IMR-90 (cell line): ENCODE measurements at regions not wholly inside any gene's neighbourhood (a gene's known extent, or its start where the extent isn't known, plus 50 kb on each side); places are given as distances from the start of the nearest gene placed in this dataset.

Experiments
- ATAC-seq: fragments of 200-7000 bp; cut with Tn5 transposase; 2 replicates; pipeline ENCODE4 v1.9.1; 2020; ENCODE audit warnings: low read depth, mild to moderate bottlenecking, moderate library complexity
- BruUV-seq: library from RNA; stranded (reverse); fragments of 400-500 nt; replicated peaks from 2 replicates; lab custom pipeline; 2021; lab: Mats Ljungman, UMichigan
- CTCF ChIA-PET: fragments of 300-600 bp; formaldehyde crosslinking; extraction: SDS; loops from one replicate; lab custom pipeline; 2021; ENCODE audit warnings: antibody characterized with exemption; lab: Yijun Ruan, JAX
- POLR2A ChIA-PET: fragments of 300-600 bp; sonication (Branson Sonifier 250); formaldehyde crosslinking; loops from one replicate; lab custom pipeline; 2022; ENCODE audit warnings: antibody characterized with exemption; ENCODE audit not compliant: unreplicated experiment; lab: Charles Lee
- DNase-seq: peaks from one replicate; pipeline ENCODE4 v3.0.0; 2013
- H2AFZ ChIP-seq: replicated peaks from 2 replicates; pipeline ENCODE3; 2013; ENCODE audit warnings: low read length, mild to moderate bottlenecking; ENCODE audit not compliant: poor library complexity
- H2AK5ac ChIP-seq: 2 replicates; pipeline ENCODE4 v1.6.1; 2013; ENCODE audit warnings: low read depth, low read length, inconsistent platforms
- H2AK9ac ChIP-seq: replicated peaks from 2 replicates; pipeline ENCODE3; 2013; ENCODE audit warnings: mild to moderate bottlenecking, low read depth, low read length, moderate library complexity; ENCODE audit not compliant: poor library complexity
- H2BK120ac ChIP-seq: 2 replicates; pipeline ENCODE4 v1.6.1; 2013; ENCODE audit warnings: low read depth, low read length, inconsistent platforms
- H2BK15ac ChIP-seq: 3 replicates; pipeline ENCODE4 v1.6.1; 2013; ENCODE audit warnings: low read depth, low read length, inconsistent platforms
- H2BK20ac ChIP-seq: 2 replicates; pipeline ENCODE4 v1.6.1; 2013; ENCODE audit warnings: low read depth, mild to moderate bottlenecking, inconsistent platforms, low read length, moderate library complexity
- H2BK5ac ChIP-seq: 2 replicates; pipeline ENCODE4 v1.6.1; 2013; ENCODE audit warnings: mild to moderate bottlenecking, low read depth, low read length, inconsistent platforms; ENCODE audit not compliant: poor library complexity, severe bottlenecking
- H3K14ac ChIP-seq: replicated peaks from 2 replicates; pipeline ENCODE4 v1.6.1; 2013; ENCODE audit warnings: low read depth, low read length, inconsistent platforms
- H3K18ac ChIP-seq: 2 replicates; pipeline ENCODE4 v1.6.1; 2013; ENCODE audit warnings: low read depth, low read length, control low read depth
- H3K23ac ChIP-seq: 2 replicates; pipeline ENCODE4 v1.6.1; 2013; ENCODE audit warnings: low read depth, low read length, inconsistent platforms
- H3K27ac ChIP-seq: 2 replicates; pipeline ENCODE4 v1.5.1; 2013; ENCODE audit warnings: mild to moderate bottlenecking, control low read depth, low read length; ENCODE audit not compliant: insufficient read depth
- H3K27me3 ChIP-seq: 2 replicates; pipeline ENCODE4 v1.6.1; 2013; ENCODE audit warnings: low read length; ENCODE audit not compliant: control insufficient read depth, insufficient read depth
- H3K36me3 ChIP-seq: 2 replicates; pipeline ENCODE4 v1.6.1; 2013; ENCODE audit warnings: low read length, mixed read lengths; ENCODE audit not compliant: control insufficient read depth, insufficient read depth
- H3K4ac ChIP-seq: 2 replicates; pipeline ENCODE4 v1.6.1; 2013; ENCODE audit warnings: low read depth, low read length, inconsistent platforms
- H3K4me1 ChIP-seq: 2 replicates; pipeline ENCODE4 v1.6.1; 2013; ENCODE audit warnings: low read length, mixed read lengths; ENCODE audit not compliant: control insufficient read depth, insufficient read depth
- H3K4me2 ChIP-seq: 2 replicates; pipeline ENCODE4 v1.6.1; 2013; ENCODE audit warnings: low read depth, mild to moderate bottlenecking, control low read depth, low read length, moderate library complexity
- H3K4me3 ChIP-seq: 2 replicates; pipeline ENCODE4 v1.5.1; 2013; ENCODE audit warnings: low read depth, mild to moderate bottlenecking, control low read depth, low read length, moderate library complexity; ENCODE audit not compliant: insufficient read depth
- H3K56ac ChIP-seq: 2 replicates; pipeline ENCODE4 v1.6.1; 2013; ENCODE audit warnings: low read length, inconsistent platforms; ENCODE audit not compliant: insufficient read depth; ENCODE audit errors: extremely low read depth
- H3K79me1 ChIP-seq, 2 experiments: 2 replicates each; pipeline ENCODE4 v1.6.1; 2013; ENCODE audit warnings: low read length in 2 of 2, inconsistent platforms in 1 of 2, low read depth in 1 of 2
- H3K9ac ChIP-seq: 2 replicates; pipeline ENCODE4 v1.6.1; 2013; ENCODE audit warnings: low read depth, low read length, control low read depth
- H3K9me1 ChIP-seq: 2 replicates; pipeline ENCODE4 v1.6.1; 2013; ENCODE audit warnings: low read length, inconsistent platforms; ENCODE audit not compliant: insufficient read depth
- H3K9me3 ChIP-seq: 2 replicates; pipeline ENCODE4 v1.6.1; 2013; ENCODE audit warnings: low read length; ENCODE audit not compliant: control insufficient read depth, insufficient read depth
- H4K20me1 ChIP-seq: 2 replicates; pipeline ENCODE4 v1.6.1; 2013; ENCODE audit warnings: low read length, inconsistent platforms; ENCODE audit not compliant: insufficient read depth
- H4K5ac ChIP-seq: 2 replicates; pipeline ENCODE4 v1.6.1; 2013; ENCODE audit warnings: mild to moderate bottlenecking, low read depth, low read length, control low read depth
- H4K8ac ChIP-seq, 2 experiments: 2 replicates each; pipeline ENCODE4 v1.6.1; 2013; ENCODE audit warnings: low read depth in 2 of 2, low read length in 2 of 2, control low read depth in 1 of 2, inconsistent platforms in 1 of 2
- H4K91ac ChIP-seq: 2 replicates; pipeline ENCODE4 v1.6.1; 2013; ENCODE audit warnings: low read depth, low read length, inconsistent platforms; ENCODE audit not compliant: insufficient read depth
- BHLHE40 ChIP-seq: fragments of 150-350 bp; IDR thresholded peaks from 2 replicates; pipeline ENCODE4 v1.6.1; 2016; ENCODE audit warnings: mild to moderate bottlenecking, low read depth, low read length
- CEBPB ChIP-seq: IDR thresholded peaks from 2 replicates; pipeline ENCODE4 v1.6.1; 2012; ENCODE audit warnings: low read depth, low read length, improper control_type of control experiment
- CHD1 ChIP-seq: IDR thresholded peaks from 2 replicates; pipeline ENCODE4 v1.6.1; 2012; ENCODE audit warnings: low read depth, low read length, improper control_type of control experiment
- FOS ChIP-seq: fragments of 150-350 bp; IDR thresholded peaks from 2 replicates; pipeline ENCODE4 v1.6.1; 2016; ENCODE audit warnings: low read depth, low read length
- MAZ ChIP-seq: IDR thresholded peaks from 2 replicates; pipeline ENCODE4 v1.6.1; 2012; ENCODE audit warnings: low read depth, mild to moderate bottlenecking, low read length, improper control_type of control experiment, moderate library complexity, borderline replicate concordance
- MXI1 ChIP-seq: IDR thresholded peaks from 2 replicates; pipeline ENCODE4 v1.6.1; 2012; ENCODE audit warnings: low read depth, mild to moderate bottlenecking, low read length, moderate library complexity, borderline replicate concordance
- NFE2L2 ChIP-seq: fragments of 150-350 bp; IDR thresholded peaks from 2 replicates; pipeline ENCODE4 v1.6.1; 2016; ENCODE audit warnings: low read depth, mild to moderate bottlenecking, low read length
- POLR2A ChIP-seq: IDR thresholded peaks from 2 replicates; pipeline ENCODE4 v1.6.1; 2012; ENCODE audit warnings: mild to moderate bottlenecking, low read depth, low read length
- RAD21 ChIP-seq: IDR thresholded peaks from 2 replicates; pipeline ENCODE4 v1.6.1; 2012; ENCODE audit warnings: low read length, improper control_type of control experiment
- RCOR1 ChIP-seq: IDR thresholded peaks from 2 replicates; pipeline ENCODE4 v1.6.1; 2012; ENCODE audit warnings: mild to moderate bottlenecking, low read length, improper control_type of control experiment; ENCODE audit not compliant: insufficient replicate concordance
- SMC3 ChIP-seq: fragments of 150-350 bp; IDR thresholded peaks from 2 replicates; pipeline ENCODE4 v1.6.1; 2016; ENCODE audit warnings: low read depth, mild to moderate bottlenecking, antibody characterized with exemption, low read length, moderate library complexity
- WGBS, 2 experiments: methylation state at CpG; one replicate each; pipeline versions ENCODE4 v1.1.5 to v1.1.7; 2013; ENCODE audit warnings: missing lambda C conversion rate in 2 of 2; ENCODE audit not compliant: insufficient read length in 1 of 2; ENCODE audit errors: extremely low coverage in 2 of 2; 5-methylcytosine and 5-hydroxymethylcytosine counted together
- dilution Hi-C: fragments of 300-500 bp; cut with HindIII; formaldehyde crosslinking; loops from one replicate; pipeline ENCODE4 v1.14.3; 2018; ENCODE audit warnings: low sequenced_read_pairs; ENCODE audit not compliant: unreplicated experiment
- in situ Hi-C: fragments of 300-500 bp; cut with MboI; formaldehyde crosslinking; loops from 3 replicates; pipeline ENCODE4 v1.14.3; 2019; ENCODE audit warnings: low sequenced_read_pairs, inconsistent platforms, mixed read lengths
- intact Hi-C: fragments of 100-400 bp; cut with micrococcal nuclease; formaldehyde crosslinking; loops from 2 replicates; pipeline ENCODE4 v1.10.0; 2022
- TF ChIP-seq, protein P1 (sequence below): conservative IDR thresholded peaks from 2 replicates; pipeline ENCODE4 v1.5.1; 2012; ENCODE audit warnings: mild to moderate bottlenecking, low read depth, low read length, improper control_type of control experiment
- TF ChIP-seq, protein P2 (sequence below): fragments of 150-350 bp; IDR thresholded peaks from 2 replicates; pipeline ENCODE4 v1.6.1; 2017; ENCODE audit warnings: mild to moderate bottlenecking, antibody characterized with exemption, low read length, low read depth

DNA sequence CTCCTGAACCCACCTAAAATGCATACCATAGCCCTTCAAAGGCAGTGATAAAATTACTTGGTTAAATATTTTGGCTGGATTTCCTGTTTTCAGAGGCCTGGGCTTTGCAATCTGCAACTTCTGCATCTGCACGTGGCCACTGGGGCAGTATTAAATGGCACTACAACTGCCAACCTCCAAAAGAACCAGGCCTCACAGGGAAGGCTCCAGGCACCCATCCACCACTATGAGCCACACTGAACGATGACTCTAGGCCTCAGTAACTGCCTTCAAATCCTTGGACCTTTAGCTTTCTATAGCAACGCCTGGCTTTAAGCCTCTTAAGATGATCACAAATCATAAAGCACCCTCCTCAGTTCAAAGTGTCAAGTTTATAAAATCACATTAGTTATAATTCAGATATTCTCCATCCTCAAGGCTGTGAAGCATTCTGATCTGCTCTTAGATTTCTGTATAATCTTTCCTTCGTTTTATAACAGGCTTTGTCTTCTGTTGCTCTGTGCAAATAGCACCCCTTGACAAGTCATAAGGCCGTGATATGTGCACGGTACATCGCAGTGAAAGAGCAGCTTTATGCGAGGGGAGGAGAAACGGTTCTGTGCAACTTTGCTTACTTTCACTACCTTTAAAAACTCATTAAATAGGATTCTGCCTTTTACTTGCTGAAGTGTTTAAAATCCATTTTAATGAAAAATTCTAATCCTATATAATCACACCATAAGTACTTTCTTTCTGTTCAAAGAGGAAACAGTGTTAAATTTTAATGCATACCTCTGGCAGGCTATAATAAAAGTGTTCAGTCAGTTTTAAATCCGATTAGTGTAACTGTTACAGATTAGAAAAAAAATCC, 196.4 kb upstream of the G2E3 start:
- Histone ChIP-seq H4K91ac (no peak overlapping the region), H3K4me2 (no peak overlapping the region), H2BK5ac (no peak overlapping the region), H3K36me3 (no peaks in the 10 kb centered on the region), H3K4me1 (no peaks in the 10 kb centered on the region), H3K4me3 (no peak overlapping the region), H2BK15ac (no peak overlapping the region), H2AK5ac (no peak overlapping the region), H4K20me1 (no peaks in the 10 kb centered on the region), H2AFZ (peak overlapping the region; percentile 35), H3K79me1 (no peaks in the 10 kb centered on the region), H3K23ac (no peak overlapping the region), H3K56ac (no peak overlapping the region), H4K5ac (no peak overlapping the region), H2BK20ac (no peak overlapping the region), H2AK9ac (no peak overlapping the region), H3K27me3 (peaks cover 1% of the 10 kb centered on the region), H3K14ac (no peak overlapping the region), H3K9me1 (no peaks in the 10 kb centered on the region), H3K4ac (no peak overlapping the region), H2BK120ac (no peak overlapping the region), H3K27ac (no peak overlapping the region), H4K8ac (no peak overlapping the region), H3K9me3 (no peaks in the 10 kb centered on the region), H3K18ac (no peak overlapping the region), H3K9ac (no peak overlapping the region)
- in situ Hi-C loops = no loop called here
- POLR2A ChIA-PET = no interaction called here
- WGBS, 2 experiments = 0% methylated on average over 1 of the region's 10 CpGs; no CpG with 5 or more reads in 1 of the 2 experiments
- CTCF ChIA-PET = no interaction called here
- intact Hi-C loops = no loop called here
- TF ChIP-seq RAD21 = no peak
- no peak for TF ChIP-seq CHD1
- no peak for TF ChIP-seq MXI1
- no peak for TF ChIP-seq NFE2L2
- TF ChIP-seq SMC3 = no peak
- TF ChIP-seq, protein P1, sequence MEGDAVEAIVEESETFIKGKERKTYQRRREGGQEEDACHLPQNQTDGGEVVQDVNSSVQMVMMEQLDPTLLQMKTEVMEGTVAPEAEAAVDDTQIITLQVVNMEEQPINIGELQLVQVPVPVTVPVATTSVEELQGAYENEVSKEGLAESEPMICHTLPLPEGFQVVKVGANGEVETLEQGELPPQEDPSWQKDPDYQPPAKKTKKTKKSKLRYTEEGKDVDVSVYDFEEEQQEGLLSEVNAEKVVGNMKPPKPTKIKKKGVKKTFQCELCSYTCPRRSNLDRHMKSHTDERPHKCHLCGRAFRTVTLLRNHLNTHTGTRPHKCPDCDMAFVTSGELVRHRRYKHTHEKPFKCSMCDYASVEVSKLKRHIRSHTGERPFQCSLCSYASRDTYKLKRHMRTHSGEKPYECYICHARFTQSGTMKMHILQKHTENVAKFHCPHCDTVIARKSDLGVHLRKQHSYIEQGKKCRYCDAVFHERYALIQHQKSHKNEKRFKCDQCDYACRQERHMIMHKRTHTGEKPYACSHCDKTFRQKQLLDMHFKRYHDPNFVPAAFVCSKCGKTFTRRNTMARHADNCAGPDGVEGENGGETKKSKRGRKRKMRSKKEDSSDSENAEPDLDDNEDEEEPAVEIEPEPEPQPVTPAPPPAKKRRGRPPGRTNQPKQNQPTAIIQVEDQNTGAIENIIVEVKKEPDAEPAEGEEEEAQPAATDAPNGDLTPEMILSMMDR = no peak
- no peak for TF ChIP-seq FOS
- TF ChIP-seq, protein P2, sequence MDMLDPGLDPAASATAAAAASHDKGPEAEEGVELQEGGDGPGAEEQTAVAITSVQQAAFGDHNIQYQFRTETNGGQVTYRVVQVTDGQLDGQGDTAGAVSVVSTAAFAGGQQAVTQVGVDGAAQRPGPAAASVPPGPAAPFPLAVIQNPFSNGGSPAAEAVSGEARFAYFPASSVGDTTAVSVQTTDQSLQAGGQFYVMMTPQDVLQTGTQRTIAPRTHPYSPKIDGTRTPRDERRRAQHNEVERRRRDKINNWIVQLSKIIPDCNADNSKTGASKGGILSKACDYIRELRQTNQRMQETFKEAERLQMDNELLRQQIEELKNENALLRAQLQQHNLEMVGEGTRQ = no peak
- no peak for TF ChIP-seq BHLHE40
- no peak for TF ChIP-seq RCOR1
- no peak for TF ChIP-seq MAZ
- no peak for TF ChIP-seq POLR2A
- TF ChIP-seq CEBPB = no peak
- BruUV-seq = no TSS peak
- DNase-seq (no peak), ATAC-seq (no peak)
- dilution Hi-C loops = no loop called here
